ENCODE measurements at regions not wholly inside any gene's neighbourhood (a gene's known extent, or its start where the extent isn't known, plus 50 kb on each side); places are given as distances from the start of the nearest gene placed in this dataset.

DNA sequence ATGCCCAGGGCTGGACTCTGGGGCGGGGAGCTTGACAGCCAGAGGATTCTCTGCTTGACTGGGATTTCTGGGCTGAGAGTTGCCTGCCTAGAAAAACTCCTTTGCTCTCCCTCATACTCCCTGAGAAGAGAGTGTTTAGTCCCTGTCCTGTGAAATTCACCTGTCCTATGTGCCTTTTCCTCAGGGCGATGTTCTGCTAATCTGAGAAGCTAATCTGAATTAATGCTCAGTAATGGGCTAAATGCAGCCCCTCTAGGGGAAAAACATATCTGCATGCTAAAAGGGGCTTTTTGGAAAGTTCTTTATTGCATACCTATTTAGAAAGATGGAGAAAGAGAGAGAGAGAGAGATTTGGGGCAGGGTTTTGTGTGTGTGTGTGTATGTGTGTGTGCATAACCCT, 454.4 kb downstream of the GATA3 start:
- no peak for DNase-seq

- no peak for DNase-seq
These were observed 456.0 kb downstream of the GATA3 start for GRCh38 chr10:8510471-8510870.

- DNase-seq = no peak
These were observed 456.5 kb downstream of the GATA3 start for GRCh38 chr10:8511026-8511425.

DNA sequence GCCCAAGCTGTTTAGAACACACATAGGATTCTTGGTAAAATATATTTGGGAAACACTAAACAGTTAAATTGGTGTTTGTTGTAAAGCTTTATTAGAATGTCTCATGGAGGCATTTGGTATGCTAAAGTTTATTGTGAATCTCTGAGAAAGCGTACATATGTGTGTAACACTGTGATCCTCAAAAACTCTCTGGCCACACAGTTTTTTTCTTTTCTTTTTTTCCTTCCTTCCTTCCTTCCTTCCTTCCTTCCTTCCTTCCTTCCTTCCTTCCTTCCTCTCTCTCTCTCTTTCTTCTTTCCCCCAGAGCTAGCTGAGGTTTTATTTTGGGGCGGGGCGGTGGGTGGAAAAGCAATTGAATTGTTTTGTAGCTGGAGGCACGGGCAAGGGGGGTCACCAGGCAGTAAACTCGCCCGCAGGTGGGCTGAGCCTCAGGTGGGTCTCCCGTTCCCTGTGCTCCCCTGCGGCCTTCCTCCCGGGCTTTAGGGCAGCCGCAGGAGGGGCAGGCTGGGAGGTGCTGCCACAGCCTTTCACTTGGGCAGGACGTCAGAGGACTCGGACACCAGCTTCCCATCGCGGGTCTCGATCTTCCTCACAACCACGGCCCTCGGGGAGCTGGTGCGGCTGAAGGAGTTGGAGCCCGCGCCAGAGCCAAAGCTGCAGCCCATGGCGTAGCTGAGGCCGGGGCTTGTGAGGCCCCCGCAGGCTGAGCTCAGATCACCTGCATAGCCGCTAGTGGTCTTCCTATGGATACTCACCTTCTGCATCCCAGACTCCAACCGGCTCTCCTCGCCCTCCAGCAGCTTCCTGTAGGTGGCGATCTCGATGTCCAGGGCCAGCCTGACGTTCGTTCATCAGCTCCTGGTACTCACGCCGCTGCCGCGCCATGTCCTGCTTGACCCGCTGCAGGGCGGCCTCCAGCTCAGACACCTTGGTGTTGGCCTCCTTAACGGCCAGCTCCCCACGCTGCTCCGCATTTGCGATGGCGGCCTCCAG, 459.0 kb downstream of the GATA3 start:
- no peak for DNase-seq

GRCh38 chr10:8520382-8520781, 465.9 kb downstream of the GATA3 start:
- DNase-seq = no peak

DNA sequence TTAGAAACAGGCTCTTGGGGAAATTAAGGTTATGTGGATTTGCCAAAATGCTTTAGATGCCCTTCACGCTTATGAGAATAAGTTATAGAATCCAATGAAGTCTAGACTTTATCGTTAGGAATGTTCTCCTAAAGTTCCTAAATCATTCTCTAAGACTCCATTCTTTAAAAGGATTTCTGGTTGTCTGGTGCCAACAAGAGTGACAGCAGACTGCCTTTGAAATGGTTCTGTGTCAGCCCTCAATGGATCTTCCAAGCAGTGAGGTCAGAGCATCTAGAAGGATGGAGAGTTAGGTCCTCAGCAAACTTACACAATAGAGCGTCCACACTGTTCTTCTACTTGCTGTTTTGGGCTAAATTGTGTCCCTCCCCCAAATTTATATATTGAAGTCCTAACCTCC, 473.3 kb downstream of the GATA3 start:
- DNase-seq = no peak

DNA sequence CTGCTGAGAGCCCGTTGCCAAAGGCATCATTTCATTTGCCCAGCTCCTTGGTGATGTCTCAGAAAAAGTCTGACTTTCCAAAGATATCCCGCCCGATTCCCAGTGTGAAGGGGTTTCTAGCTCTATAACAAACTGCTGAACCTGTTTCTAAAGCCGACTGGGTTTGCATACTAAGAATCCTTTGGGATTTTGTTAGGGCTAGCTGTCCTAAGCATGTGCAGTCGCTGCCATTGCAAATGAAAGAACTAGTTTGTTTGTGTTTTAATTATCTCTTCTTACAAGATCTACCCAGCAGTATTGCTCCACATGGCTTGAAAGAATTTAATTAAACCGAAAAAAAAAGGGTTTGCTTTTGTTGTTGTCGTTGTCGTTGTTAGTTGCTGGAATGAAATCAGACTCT, 476.6 kb downstream of the GATA3 start:
- DNase-seq = no peak

DNA sequence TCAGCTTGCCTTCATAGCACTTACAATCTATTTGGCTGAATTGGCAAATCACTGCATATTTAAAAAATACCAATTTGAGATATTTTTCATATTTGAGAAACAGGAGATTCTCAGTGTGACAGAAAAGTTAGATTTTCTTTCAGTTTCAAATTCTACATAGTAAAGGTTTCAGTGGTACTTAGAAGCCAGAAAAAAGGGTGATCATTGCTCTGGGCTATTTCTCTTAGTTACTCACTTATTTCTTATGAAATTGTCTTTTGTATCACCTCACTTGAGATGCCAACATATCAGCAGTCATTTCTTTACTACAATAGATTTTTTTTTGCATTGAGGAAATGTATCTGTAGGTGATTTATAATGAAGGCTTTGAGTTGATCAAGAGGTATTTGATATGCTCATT, 478.2 kb downstream of the GATA3 start:
- DNase-seq = no peak

- no peak for DNase-seq
These were observed 479.0 kb downstream of the GATA3 start for GRCh38 chr10:8533462-8533861.

GRCh38 chr10:8534096-8534495, 479.6 kb downstream of the GATA3 start:
- DNase-seq = no peak

GRCh38 chr10:8534891-8535290, 480.4 kb downstream of the GATA3 start:
- no peak for DNase-seq

GRCh38 chr10:8539056-8539455, 484.6 kb downstream of the GATA3 start:
- DNase-seq = no peak

GRCh38 chr10:8543361-8544056, 489.0 kb downstream of the GATA3 start:
- DNase-seq = no peak

GRCh38 chr10:8544057-8544380, 489.5 kb downstream of the GATA3 start:
- DNase-seq = no peak

- DNase-seq = no peak
These were observed 490.0 kb downstream of the GATA3 start for GRCh38 chr10:8544500-8544899.

DNA sequence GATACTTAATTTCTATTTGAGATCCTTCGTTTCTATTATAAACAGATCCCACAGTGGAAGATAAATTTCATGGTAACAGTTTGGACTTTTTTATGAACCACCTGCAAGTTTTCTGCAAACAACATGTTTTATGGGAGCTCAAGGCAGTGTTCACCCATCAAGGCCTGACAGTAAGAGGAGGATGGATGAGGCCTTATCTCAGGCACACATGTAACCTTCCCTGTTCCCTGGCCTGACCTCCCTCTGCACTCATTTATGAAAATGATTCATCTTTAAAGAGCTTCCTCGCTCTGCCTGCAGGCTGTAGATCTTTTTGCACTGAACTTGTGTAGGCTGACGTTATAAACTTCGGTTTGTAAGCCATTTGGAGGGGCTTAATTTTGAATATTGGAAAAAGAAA, 500.1 kb downstream of the GATA3 start:
- DNase-seq = no peak

GRCh38 chr10:8556321-8556720, 501.8 kb downstream of the GATA3 start:
- DNase-seq = no peak

GRCh38 chr10:8563478-8563877, 509.0 kb downstream of the GATA3 start:
- no peak for DNase-seq

GRCh38 chr10:8566737-8567136, 512.2 kb downstream of the GATA3 start:
- no peak for DNase-seq

DNA sequence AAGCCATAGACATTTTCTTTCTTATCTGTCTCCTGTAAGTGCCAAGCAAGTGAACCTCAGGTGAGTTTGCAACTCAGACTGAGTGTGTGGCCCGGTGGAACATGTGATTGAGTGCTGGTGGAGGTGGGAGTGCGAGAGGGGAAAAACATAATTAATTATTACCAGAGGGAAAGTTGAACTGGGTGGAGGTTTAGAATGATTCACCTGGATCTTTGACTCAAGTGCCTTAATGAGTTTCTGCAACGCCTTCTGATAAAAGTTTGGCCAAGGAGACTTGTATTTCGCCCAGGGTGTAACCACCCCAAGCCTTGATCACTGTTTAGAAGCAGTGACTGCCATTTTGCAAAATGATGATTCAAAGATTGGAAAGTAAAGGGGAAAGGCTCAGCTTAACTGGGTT, 513.9 kb downstream of the GATA3 start:
- no peak for DNase-seq

GRCh38 chr10:8575620-8576019, 521.1 kb downstream of the GATA3 start:
- no peak for DNase-seq

GRCh38 chr10:8576281-8576680, 521.8 kb downstream of the GATA3 start:
- no peak for DNase-seq

DNA sequence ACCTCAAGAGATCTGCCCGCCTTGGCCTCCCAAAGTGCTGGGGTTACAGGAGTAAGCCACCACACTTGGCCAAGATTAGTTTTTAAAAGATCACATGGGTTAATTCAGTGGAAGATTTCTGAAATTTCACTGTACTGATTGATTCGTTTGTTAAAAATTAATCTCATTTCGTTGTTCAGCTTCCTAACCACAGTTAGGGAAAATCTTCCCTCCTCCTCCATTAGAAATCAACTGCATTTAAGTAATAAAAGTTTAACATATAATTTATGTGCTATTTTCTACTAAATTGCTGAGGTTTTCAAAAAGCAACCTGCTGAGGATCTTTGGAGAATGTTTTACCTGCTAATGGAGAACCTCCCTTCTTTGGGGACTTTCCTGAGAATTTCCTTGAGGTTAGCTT, 522.4 kb downstream of the GATA3 start:
- DNase-seq = no peak

DNA sequence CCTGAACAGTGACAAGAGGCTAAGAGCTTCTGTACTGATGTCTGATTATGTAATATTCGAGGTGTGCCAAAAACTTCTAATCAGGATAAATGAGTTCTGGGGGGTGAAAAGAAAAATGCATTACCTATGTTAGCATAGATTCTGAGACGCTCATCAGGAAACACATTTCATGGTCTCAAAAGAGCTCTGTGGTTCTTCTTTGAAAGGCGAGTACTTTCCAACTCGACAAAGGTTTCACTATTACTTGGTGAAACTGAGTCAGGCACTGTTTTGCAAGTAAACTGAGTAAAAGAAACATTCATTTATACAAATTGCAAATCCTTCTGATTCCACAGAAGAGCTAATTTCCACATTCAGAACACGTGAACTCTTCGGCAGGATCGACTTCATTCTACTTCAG, 523.2 kb downstream of the GATA3 start:
- no peak for DNase-seq

Measured in CD4-positive, alpha-beta T cell treated with Interleukin-15 for 1 hour (primary cell).